ENCODE measurements at regions not wholly inside any gene's neighbourhood (a gene's known extent, or its start where the extent isn't known, plus 50 kb on each side); places are given as distances from the start of the nearest gene placed in this dataset.

DNA sequence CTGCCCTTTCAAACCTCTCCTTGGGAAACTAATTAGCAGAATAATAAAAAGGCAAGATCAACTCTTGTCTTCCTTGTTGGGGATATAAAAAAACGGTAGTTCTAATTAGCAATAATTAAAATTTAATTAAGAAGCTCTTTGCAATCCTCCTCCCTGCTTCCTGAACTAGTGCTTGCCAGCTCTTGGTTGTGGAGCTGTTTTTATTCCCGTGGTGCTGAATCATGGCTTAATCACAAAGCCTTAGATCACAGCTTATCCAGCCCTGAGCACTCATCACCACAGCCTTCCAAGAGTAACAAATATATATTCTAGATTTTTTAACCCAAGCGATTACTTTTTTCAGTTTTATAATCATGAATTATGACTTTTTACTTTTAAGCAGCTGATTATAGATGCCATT, 63.2 kb upstream of the INSM2 start:
- TF ChIP-seq, protein P1, sequence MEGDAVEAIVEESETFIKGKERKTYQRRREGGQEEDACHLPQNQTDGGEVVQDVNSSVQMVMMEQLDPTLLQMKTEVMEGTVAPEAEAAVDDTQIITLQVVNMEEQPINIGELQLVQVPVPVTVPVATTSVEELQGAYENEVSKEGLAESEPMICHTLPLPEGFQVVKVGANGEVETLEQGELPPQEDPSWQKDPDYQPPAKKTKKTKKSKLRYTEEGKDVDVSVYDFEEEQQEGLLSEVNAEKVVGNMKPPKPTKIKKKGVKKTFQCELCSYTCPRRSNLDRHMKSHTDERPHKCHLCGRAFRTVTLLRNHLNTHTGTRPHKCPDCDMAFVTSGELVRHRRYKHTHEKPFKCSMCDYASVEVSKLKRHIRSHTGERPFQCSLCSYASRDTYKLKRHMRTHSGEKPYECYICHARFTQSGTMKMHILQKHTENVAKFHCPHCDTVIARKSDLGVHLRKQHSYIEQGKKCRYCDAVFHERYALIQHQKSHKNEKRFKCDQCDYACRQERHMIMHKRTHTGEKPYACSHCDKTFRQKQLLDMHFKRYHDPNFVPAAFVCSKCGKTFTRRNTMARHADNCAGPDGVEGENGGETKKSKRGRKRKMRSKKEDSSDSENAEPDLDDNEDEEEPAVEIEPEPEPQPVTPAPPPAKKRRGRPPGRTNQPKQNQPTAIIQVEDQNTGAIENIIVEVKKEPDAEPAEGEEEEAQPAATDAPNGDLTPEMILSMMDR (tag by site-specific recombination; IDR thresholded peaks at IDR 0.05): no peak
- TF ChIP-seq, protein P2, sequence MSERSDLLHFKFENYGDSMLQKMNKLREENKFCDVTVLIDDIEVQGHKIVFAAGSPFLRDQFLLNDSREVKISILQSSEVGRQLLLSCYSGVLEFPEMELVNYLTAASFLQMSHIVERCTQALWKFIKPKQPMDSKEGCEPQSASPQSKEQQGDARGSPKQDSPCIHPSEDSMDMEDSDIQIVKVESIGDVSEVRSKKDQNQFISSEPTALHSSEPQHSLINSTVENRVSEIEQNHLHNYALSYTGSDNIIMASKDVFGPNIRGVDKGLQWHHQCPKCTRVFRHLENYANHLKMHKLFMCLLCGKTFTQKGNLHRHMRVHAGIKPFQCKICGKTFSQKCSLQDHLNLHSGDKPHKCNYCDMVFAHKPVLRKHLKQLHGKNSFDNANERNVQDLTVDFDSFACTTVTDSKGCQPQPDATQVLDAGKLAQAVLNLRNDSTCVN (tag by site-specific recombination; optimal IDR thresholded peaks at IDR 0.05): no peak
- TF ChIP-seq ZNF311 (tag by site-specific recombination; IDR thresholded peaks at IDR 0.05; ENCODE audit: borderline replicate concordance) (no peak), ZNF302 (tag by site-specific recombination; IDR thresholded peaks at IDR 0.05; ENCODE audit: low read depth) (no peak), ZNF274 (IDR thresholded peaks at IDR 0.05; ENCODE audit: low read length) (no peak), ZNF274 (tag by site-specific recombination; IDR thresholded peaks at IDR 0.05; ENCODE audit: borderline replicate concordance) (no peak), ZBTB1 (tag by site-specific recombination; IDR thresholded peaks at IDR 0.05) (no peak), ZNF514 (tag by site-specific recombination; IDR thresholded peaks at IDR 0.05) (no peak)
- TF ChIP-seq, protein P3, sequence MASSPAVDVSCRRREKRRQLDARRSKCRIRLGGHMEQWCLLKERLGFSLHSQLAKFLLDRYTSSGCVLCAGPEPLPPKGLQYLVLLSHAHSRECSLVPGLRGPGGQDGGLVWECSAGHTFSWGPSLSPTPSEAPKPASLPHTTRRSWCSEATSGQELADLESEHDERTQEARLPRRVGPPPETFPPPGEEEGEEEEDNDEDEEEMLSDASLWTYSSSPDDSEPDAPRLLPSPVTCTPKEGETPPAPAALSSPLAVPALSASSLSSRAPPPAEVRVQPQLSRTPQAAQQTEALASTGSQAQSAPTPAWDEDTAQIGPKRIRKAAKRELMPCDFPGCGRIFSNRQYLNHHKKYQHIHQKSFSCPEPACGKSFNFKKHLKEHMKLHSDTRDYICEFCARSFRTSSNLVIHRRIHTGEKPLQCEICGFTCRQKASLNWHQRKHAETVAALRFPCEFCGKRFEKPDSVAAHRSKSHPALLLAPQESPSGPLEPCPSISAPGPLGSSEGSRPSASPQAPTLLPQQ (tag by site-specific recombination; IDR thresholded peaks at IDR 0.05): no peak
